Activated CD8-positive, alpha-beta memory T cell treated with anti-CD3 and anti-CD28 coated beads for 1 hour (primary cell): ENCODE measurements at regions not wholly inside any gene's neighbourhood (a gene's known extent, or its start where the extent isn't known, plus 50 kb on each side); places are given as distances from the start of the nearest gene placed in this dataset.
"Not testable (repeated sequence)": the region's sequence is repeated elsewhere in the genome, so short reads cannot be mapped to it uniquely, and the experiment has no call there.

Experiments
- DNase-seq, 2 donors: peaks; one replicate each; pipeline ENCODE4 v3.0.0-alpha.2; 2020; ENCODE audit warnings: low read depth in 1 of 2; ENCODE audit errors: extremely low read depth in 1 of 2

- not testable (repeated sequence) for DNase-seq
These were observed 402.6 kb downstream of the TBC1D32 start for GRCh38 chr6:120931520-120932180.

- not testable (repeated sequence) for DNase-seq
These were observed 403.8 kb downstream of the TBC1D32 start for GRCh38 chr6:120930500-120930899.

GRCh38 chr6:120924214-120924613 lies 410.1 kb downstream of the TBC1D32 start:
- DNase-seq = no peak

GRCh38 chr6:120918137-120918536 lies 416.1 kb downstream of the TBC1D32 start:
- no peak for DNase-seq

- no peak for DNase-seq
These were observed 417.4 kb downstream of the TBC1D32 start for GRCh38 chr6:120916844-120917243.

GRCh38 chr6:120913486-120913885 lies 420.8 kb downstream of the TBC1D32 start:
- no peak for DNase-seq

- DNase-seq = no peak
These were observed 425.5 kb downstream of the TBC1D32 start for GRCh38 chr6:120908767-120909166.

GRCh38 chr6:120903836-120904235 lies 430.4 kb downstream of the TBC1D32 start:
- no peak for DNase-seq

GRCh38 chr6:120899932-120900331 lies 434.3 kb downstream of the TBC1D32 start:
- no peak for DNase-seq

- no peak for DNase-seq
These were observed 440.2 kb downstream of the TBC1D32 start for GRCh38 chr6:120894077-120894476.

- DNase-seq = no peak
These were observed 457.3 kb downstream of the TBC1D32 start for GRCh38 chr6:120876931-120877330.

- DNase-seq = no peak
These were observed 457.9 kb downstream of the TBC1D32 start for GRCh38 chr6:120876424-120876823.

- no peak for DNase-seq
These were observed 458.4 kb downstream of the TBC1D32 start for GRCh38 chr6:120875900-120876299.

- no peak for DNase-seq
These were observed 459.9 kb downstream of the TBC1D32 start for GRCh38 chr6:120874422-120874821.

GRCh38 chr6:120873125-120873865 lies 461.0 kb downstream of the TBC1D32 start:
- DNase-seq = no peak

GRCh38 chr6:120872262-120872578 lies 462.1 kb downstream of the TBC1D32 start:
- DNase-seq = no peak

GRCh38 chr6:120871416-120872261 lies 462.6 kb downstream of the TBC1D32 start:
- DNase-seq = no peak

- no peak for DNase-seq
These were observed 464.9 kb downstream of the TBC1D32 start for GRCh38 chr6:120869397-120869796.

- no peak for DNase-seq
These were observed 476.9 kb downstream of the TBC1D32 start for GRCh38 chr6:120857422-120857821.

- no peak for DNase-seq
These were observed 479.7 kb downstream of the TBC1D32 start for GRCh38 chr6:120854583-120854982.

- DNase-seq = no peak
These were observed 480.8 kb downstream of the TBC1D32 start for GRCh38 chr6:120853489-120853888.
